ENCODE measurements at regions not wholly inside any gene's neighbourhood (a gene's known extent, or its start where the extent isn't known, plus 50 kb on each side); places are given as distances from the start of the nearest gene placed in this dataset.

GRCh38 chr3:191774485-191774884 is 313.5 kb downstream of the PYDC2 start:
- intact Hi-C loops (cut with DNase I), result no loop called here
- H3K27ac ChIP-seq, result peak overlapping the region in 1 of 5 donors; percentile 17
- H3K9me3 ChIP-seq (replicated peaks in 1 of 3), result peaks cover 0 to 3% (median 0%) of the 10 kb centered on the region in 3 donors
- no peak overlapping the region for H3K4me3 ChIP-seq
- DNase-seq, result peak in 2 of 7 donors; percentile 7 to 25
- H3K4me1 ChIP-seq (replicated peaks in 1 of 2), result no peaks in the 10 kb centered on the region
- no peaks in the 10 kb centered on the region for H3K27me3 ChIP-seq
- WGBS, 4 donors, result 46 to 59% (median 48%) methylated on average over 4 of the region's 4 CpGs
- no peak for TF ChIP-seq POLR2A (IDR thresholded peaks at IDR 0.05)
- TF ChIP-seq, protein P1, sequence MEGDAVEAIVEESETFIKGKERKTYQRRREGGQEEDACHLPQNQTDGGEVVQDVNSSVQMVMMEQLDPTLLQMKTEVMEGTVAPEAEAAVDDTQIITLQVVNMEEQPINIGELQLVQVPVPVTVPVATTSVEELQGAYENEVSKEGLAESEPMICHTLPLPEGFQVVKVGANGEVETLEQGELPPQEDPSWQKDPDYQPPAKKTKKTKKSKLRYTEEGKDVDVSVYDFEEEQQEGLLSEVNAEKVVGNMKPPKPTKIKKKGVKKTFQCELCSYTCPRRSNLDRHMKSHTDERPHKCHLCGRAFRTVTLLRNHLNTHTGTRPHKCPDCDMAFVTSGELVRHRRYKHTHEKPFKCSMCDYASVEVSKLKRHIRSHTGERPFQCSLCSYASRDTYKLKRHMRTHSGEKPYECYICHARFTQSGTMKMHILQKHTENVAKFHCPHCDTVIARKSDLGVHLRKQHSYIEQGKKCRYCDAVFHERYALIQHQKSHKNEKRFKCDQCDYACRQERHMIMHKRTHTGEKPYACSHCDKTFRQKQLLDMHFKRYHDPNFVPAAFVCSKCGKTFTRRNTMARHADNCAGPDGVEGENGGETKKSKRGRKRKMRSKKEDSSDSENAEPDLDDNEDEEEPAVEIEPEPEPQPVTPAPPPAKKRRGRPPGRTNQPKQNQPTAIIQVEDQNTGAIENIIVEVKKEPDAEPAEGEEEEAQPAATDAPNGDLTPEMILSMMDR (IDR thresholded peaks at IDR 0.05), result no peak
- no peaks in the 10 kb centered on the region for H3K36me3 ChIP-seq (replicated peaks in 1 of 2)

DNA sequence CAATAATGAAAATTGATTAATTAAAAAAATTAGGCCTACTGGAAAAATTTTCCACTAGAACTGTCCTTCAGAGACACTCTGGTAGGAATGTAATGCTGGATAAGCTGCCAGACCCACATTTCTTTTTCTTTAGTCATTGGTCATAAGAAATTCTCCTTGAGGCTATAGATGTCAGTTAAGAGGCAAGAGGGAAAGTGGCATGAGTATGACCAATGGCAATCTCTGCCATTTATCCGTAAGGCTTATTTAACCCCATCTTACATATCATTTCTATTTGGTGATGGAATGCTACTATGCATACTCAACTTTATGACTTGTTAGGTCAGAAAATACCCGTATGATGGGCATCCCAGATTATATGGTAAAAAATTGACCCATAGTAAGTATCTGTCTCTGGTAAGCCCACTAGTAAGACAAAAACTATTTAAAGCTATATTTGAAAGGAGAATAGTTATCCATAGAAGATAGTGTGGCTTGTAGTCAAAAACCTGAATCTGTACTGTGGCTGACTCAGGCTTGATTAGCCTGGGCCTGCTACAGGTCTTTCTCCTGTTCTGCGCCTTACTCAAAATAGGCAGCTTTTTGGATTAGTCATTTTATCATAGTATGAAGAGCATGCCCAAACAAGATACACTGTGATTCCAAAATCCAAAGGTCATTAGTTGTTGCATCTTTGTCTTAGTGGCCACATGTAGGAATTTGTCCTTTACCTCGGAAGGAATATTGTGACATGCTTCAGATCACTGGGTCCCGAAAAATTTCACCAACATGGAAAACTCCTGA is 314.7 kb downstream of the PYDC2 start:
- TF ChIP-seq, protein P1 (IDR thresholded peaks at IDR 0.05), result no peak
- DNase-seq, result no peak
- no peaks in the 10 kb centered on the region for H3K27me3 ChIP-seq
- no peaks in the 10 kb centered on the region for H3K36me3 ChIP-seq (replicated peaks in 1 of 2)
- no peak overlapping the region for H3K4me3 ChIP-seq
- no peaks in the 10 kb centered on the region for H3K9me3 ChIP-seq (replicated peaks in 1 of 3)
- intact Hi-C loops (cut with DNase I), result no loop called here
- no peak overlapping the region for H3K27ac ChIP-seq
- H3K4me1 ChIP-seq (replicated peaks in 1 of 2), result no peaks in the 10 kb centered on the region
- 84 to 92% (median 87%) methylated on average over 5 of the region's 5 CpGs for WGBS, 4 donors

DNA sequence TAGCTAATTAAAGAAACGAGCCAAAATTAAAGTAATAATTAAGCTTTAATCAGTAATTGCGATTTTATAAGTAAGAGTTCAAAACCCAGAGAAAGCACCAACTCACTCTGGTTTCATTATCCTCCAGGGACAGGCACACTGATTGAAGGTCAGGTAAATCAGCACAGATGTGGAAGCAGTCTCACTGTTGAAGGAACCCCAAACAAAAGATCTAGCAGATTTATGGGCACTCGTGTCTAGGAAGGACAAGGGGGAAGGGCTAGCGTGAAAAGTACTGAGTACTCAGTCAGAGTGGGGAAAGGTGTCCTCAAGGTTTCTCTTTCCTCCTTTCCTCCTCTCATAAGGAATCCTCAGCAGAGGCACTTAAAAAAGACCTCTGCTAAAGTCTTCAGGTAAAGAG is 320.1 kb downstream of the PYDC2 start:
- peak overlapping the region in 1 of 4 donors; percentile 2 for H3K4me3 ChIP-seq
- DNase-seq, result no peak
- intact Hi-C loops (cut with DNase I), result no loop called here
- H3K4me1 ChIP-seq (replicated peaks in 1 of 2), result no peaks in the 10 kb centered on the region
- 28 to 39% (median 32%) methylated on average over 4 of the region's 4 CpGs for WGBS, 4 donors
- no peaks in the 10 kb centered on the region for H3K27me3 ChIP-seq
- no peaks in the 10 kb centered on the region for H3K9me3 ChIP-seq (replicated peaks in 1 of 3)
- no peak overlapping the region for H3K27ac ChIP-seq
- TF ChIP-seq, protein P1 (IDR thresholded peaks at IDR 0.05), result no peak
- TF ChIP-seq POLR2A (IDR thresholded peaks at IDR 0.05), result no peak
- no peaks in the 10 kb centered on the region for H3K36me3 ChIP-seq (replicated peaks in 1 of 2)

DNA sequence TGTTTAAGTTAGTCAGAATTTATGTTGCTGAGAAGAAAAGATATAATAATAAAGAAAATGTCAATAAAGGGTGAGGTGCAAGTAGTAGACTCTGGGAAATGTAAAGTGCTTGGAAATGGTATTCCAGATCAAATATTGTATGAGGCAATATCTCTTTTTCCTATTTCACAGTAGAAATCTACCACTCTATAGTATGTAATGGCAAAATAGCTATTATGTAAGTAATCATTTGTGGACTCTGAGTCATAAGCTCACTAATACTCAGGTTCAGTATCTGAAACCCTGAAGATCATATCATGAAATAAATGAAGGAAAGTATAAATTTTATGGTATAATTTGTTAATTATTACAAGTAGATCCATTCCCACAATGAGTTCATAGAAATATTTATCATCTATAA is 322.1 kb downstream of the PYDC2 start:
- H3K36me3 ChIP-seq (replicated peaks in 1 of 2), result no peaks in the 10 kb centered on the region
- no peaks in the 10 kb centered on the region for H3K27me3 ChIP-seq
- H3K4me1 ChIP-seq (replicated peaks in 1 of 2), result no peaks in the 10 kb centered on the region
- intact Hi-C loops (cut with DNase I), result no loop called here
- no peak overlapping the region for H3K4me3 ChIP-seq
- H3K9me3 ChIP-seq (replicated peaks in 1 of 3), result no peaks in the 10 kb centered on the region
- no peak overlapping the region for H3K27ac ChIP-seq
- no peak for DNase-seq
- TF ChIP-seq, protein P1 (IDR thresholded peaks at IDR 0.05), result no peak
- TF ChIP-seq POLR2A (IDR thresholded peaks at IDR 0.05), result no peak

Data from adrenal gland (tissue), 9 donors.